ENCODE measurements at regions not wholly inside any gene's neighbourhood (a gene's known extent, or its start where the extent isn't known, plus 50 kb on each side); places are given as distances from the start of the nearest gene placed in this dataset.

DNA sequence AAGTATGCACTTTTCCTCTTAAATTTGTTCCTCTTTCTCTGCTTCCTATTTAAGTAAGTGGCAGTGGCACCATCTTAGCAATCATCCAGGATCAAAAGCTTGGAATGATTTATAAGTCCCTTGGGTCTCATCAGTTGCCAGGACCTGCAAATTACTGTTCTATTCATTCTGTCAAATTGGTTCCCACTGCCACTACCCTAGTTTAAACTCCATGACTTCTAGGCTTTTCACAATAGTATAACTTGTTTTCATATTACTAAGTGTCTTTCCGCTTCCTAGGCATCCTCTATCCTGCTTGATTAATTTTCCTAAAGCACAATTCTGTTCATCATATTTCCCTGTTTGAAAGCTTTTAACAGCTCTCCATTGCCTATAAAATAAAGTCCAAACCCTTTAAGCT is 363.9 kb upstream of the MEF2C start:
- DNase-seq = no peak

DNA sequence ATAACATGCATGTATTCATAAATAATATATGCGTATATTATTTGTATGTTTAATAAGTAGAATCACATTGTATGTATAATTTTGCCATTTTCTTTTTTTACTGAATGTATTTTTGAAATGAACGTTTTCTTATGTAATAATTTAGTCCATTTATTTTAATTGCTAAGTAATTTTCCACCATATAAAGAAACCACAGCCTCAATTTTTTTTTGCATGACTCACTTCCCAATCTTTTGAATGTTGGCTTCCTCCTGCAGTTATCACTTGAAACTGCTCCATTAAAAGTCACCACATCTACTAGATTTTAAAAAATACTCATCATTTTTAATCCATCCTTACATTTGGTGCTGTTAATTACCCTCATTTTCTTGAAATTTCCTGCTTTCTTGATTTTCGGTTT is 363.3 kb upstream of the MEF2C start:
- DNase-seq = no peak

DNA sequence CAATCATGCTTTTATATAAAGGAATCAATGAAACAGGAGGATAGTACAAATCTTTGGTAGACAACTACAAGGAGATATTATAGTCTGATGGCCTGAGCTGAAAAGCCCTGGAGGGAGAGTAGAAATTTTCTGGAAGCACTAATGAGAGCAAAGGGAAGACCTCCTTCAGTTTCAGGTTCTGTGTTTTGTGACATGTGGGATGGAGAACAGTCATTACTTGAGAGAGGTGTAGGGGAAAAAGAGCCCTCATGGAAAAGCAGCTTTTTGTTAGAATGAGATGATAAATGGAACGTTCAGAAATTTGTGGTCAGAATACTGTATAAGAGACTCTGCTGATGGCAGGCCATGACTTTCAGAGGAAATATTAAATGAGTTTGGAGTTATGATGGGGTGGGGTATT is 360.6 kb upstream of the MEF2C start:
- no peak for DNase-seq

DNA sequence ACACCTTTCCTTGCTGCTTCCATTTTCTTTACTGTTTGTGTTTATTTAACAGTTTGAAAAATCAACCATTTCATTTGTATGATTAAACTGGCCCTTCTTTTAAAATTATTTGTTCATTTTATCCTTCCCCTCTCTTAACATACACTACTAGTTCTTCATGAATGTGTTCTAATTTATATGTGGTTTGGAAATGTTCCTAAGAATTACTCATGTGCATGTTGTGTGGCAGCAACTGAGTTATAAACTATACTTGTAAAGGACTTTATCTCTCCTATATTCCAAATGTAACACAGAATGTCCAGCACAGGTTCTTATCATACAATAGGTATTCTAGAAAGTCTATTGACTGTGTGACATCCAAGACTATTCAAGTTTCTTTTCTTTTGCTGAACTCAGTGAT is 358.2 kb upstream of the MEF2C start:
- DNase-seq = no peak

DNA sequence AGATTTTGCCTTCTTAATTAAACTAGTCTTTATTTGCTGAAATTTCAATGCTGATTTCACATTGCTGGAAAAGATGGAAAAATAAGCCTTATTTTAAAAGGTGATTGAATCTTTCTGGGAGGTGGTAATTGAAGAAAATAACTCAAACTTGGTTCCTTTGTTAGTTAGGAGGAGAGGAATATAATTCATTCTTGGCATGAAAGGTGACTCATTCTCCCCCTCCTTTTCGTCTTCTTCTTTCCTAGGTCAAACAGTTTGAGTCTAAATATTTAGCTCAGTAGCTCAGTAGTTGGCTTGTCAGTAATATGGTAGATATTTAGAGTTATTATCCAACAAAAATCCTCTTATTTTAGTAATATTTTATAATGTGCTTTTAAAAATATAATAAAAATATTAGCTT is 353.9 kb upstream of the MEF2C start:
- DNase-seq = no peak

DNA sequence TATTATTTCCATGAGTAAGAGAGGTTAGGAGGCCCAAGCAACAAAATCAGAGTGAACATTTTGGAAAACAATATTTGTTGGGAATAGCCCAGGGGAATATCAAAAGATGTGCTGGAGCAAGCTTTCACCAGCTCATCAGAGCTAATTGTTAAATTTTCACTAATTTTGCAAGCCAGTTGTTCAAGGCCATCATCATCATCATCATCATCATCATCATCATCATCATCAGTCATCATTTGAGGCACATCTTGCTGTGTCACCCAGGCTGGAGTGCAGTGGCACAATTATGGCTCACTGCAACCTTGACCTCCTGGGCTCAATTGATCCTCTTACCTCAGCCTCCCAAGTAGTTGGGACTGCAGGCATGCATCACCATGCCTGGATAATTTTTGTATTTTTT is 350.5 kb upstream of the MEF2C start:
- no peak for DNase-seq

DNA sequence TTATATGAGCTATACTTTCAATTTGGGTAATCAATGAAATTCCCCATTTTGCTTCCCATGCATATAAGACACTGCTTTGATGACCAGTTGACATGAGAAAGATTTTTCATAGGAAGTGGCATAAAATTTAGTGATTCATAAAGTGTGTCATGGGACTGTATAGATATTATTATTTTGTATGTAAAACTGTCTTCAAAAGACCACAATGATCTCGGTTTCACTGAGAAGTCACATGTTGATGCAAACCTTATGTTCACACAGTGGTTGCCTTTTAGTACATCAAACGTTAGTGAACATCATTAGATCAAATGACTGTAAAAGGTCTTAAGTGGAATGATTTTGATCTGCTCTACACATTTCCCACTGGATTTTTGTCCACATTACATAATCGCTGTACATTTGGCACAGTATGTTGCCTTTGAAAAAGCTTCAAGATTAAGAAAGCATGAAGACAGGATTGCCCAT is 349.2 kb upstream of the MEF2C start:
- no peak for DNase-seq

DNA sequence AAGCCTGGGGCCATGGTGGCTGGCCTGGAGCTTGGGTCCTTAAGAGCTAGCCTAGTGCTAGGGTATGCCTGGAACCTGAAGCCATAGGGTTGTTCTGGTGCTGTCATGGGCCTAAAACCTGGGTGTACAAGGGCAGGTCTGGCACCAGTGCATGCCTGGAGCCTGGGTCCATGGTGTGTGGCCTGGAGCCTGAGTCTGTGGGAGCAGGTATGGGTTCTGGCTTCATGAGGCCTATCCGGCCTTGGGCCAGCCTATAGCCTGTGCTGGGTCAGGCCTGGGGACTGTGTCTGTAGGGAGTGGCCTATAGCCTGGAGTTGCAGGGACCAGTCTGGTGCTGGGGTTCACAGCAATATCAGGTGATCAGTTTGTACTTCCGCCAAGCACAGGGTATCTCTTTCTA is 347.2 kb upstream of the MEF2C start:
- DNase-seq = no peak

DNA sequence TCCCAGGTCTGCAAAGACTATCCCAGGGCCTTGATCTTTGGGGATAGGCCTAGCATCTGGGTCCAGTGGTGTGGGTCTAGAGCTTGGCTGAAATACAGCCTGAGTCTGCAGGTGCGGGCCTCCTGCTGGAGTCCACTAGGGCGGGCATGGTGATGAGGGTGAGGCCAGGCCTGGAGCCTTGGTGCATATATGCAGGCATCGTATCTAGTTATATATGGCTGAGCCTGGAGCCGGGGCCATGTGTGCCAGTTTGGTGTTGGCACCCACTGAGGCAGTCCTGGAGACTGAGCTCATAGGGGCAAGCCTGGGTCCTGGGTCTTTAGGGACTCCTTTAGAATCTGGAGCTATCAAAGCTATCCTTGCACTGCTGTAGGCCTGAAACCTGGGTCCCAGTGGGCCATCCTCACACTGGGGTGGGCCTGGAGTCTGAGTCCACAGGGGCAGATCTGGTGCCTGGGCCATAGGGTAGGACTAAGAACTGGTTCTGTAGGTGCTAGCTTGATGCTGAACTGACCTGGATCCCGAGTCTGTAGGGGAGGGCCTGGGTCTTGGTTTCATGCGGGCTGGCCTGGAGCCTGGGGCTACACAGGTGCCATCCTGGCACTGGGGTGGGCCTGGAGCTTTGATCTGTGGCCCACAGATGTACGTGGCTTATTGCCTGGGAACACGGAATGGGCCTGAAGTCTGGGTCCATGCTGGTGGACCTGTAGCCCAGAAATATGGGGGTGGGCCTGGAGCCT is 346.5 kb upstream of the MEF2C start:
- no peak for DNase-seq

DNA sequence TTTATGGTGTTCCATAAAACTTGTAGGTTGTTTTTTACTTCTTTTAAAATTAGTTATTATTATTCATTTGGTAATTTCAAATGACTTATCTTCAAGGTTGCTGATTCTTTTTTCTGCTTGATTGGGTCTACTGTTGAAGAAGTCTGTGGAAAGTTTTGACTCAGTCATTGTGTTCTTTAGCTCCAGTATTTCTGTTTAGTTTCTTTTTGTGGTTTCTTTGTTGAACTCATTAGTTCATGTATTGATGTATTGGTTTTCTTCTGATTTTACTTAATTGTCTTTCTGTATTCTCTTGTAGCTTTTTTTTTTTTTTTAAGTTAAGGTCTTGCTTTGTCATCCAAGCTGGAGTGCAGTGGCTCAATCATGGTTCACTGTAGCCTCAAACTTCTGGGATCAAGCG is 345.4 kb upstream of the MEF2C start:
- DNase-seq = no peak

DNA sequence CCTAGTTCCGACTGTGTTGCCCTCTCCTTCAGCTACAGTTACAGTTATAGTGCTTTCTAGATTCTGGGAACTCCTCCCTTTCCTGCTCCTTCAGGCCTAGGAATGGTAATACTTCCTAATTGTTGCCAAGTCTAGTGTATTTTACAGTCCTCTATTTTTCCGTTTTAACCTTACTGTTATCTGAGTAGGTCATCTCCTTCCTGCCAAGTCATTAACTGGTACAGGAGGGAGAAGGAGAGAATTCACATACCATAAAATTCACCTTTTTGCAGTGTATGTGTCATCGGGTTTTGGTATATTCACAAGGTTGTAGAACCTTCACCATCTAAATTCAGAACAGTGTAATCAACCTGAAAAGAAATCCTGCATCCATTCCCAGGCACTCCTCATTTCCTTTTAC is 335.4 kb upstream of the MEF2C start:
- DNase-seq = no peak

DNA sequence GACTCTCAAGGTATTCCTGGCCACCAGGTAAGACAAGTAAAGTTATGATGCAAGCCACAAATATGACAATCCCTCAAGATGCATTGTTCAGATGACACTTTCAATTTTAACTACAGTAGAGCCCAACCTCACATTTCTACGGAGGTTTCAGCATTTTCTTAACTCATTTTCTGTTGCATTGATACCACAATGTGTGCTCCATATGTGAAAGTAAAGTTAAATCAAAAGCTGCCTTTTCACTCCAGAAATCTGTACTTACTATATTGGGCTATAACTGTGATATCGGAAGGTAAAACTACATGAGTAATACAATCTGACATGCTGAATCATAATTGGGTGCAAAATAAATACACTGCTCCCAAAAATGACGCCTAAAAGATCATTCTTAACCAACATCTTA is 333.6 kb upstream of the MEF2C start:
- no peak for DNase-seq

DNA sequence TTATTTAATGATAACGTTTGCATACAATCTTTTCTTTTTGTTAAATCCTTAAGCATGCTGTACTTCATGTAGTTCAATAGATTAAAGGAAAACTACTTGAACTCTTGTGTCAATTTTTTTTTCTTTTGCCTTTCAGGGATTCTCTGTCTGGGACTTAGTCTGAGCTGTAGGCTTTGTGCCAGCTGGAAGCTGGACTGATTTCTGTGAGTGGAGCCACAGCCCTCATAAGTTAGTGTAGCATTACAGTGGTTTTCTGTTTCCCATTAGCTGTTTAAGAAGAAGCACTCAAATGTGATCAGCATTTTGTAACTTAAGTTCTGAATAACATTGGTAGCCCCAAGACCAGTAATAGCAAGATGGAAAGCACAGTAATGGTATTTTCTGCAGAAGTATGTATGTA is 330.6 kb upstream of the MEF2C start:
- DNase-seq = no peak

DNA sequence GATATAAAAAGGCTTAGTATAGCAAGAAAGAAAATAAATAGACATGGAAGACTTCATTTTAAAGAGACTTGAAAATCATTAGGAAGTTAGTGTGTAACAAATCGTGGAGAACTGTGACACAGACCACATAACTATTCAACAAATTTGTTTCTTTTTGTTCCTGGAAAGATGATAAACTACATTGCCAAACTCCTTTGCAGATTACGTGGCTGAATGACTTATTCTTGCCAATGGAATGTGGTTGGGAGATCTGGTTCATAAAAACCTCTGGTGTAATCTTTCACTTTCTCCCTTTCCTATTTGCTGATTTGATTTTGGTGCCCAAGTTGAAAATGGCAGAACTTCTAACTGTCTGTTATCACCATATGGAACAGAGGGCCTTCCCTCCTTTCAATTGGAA is 328.9 kb upstream of the MEF2C start:
- DNase-seq = no peak

DNA sequence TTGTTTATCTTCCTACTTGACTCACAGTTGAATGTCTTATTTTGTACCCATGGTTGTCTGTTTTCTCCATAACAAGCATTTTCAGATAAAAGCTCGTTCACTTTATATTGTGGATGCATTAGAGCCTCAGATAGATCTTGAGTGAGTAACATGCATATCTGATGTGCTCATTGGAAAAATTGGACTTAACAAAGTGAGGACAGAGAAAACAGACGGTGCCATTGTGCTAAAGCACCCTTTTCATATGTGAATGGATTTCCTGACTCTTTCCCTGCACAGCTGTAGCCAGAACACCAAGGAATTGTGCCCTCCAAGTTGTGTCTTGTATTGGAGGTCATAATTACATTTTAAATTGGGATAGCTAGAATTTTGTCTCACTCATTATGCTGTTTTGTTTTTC is 325.8 kb upstream of the MEF2C start:
- DNase-seq = no peak

DNA sequence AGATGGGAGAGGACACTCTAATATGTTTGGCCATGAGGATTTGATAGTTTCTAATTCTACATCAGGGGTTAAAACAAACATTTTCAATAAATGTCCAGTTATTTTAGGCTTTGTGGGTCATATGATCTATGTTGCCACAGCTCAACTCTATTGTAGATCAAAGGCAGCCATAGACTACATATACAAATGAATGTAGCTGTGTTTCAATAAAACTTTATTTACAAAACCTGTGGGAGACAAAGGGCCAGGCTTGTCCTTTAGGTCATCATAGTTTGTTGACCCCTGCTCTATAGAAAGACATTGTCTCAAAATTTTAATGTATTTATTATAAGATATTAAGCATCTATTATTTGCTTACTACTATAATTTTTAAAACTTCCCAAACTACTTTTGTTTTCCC is 325.4 kb upstream of the MEF2C start:
- no peak for DNase-seq

DNA sequence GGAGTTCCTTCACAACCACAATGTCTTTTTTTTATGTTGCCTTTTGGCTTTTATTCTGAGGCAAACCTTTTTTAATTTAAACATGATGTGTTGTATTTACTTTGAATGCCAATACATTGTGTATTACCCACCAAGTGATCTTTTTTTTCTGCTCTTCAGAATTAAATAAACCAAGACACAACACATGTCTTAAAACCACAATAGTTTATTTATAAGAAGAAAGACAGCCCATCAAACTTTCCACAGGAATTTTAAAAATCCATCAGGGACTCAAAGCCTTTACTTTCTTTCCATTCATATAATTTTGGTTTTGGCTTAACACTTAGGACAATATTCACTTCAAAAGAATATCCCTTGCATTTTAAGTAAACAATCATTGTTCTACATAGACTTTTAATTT is 321.8 kb upstream of the MEF2C start:
- no peak for DNase-seq

DNA sequence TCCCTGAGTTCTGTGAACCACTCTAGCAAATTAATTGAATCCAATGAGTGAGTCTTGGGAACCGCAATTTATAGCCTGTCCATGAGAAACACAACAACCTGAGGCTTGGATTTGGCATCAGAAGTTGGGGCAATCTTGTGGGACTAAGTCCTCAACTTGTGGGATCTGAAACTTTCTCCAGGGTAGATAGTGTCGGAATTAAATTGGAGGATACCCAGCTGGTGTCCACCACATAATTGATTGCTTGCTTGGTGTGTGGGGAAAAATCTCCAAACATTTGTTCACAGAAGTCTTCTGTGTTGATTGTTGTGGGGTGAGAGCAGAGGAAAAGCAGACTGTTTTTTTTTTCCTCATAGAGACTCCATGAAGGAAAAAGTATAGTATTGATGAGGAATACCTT is 320.6 kb upstream of the MEF2C start:
- DNase-seq = no peak

DNA sequence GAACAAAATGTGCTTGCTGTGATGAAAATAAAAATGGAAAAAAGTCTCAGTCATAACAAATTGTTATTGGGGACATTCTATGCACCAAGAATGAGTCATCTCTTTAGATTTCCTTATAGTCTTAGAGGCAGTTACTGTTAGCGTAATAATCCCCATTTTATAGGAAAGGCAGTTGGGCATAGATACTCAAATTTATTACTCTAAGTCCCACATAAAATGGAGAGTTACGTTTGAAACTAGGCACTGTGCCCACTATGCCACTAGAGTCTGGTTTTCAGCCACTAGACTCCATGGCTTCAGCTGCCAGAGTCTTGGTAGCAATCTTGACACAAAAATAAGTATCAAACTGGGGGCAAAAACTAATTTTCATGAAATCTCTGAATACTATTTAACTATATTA is 317.9 kb upstream of the MEF2C start:
- DNase-seq = no peak

DNA sequence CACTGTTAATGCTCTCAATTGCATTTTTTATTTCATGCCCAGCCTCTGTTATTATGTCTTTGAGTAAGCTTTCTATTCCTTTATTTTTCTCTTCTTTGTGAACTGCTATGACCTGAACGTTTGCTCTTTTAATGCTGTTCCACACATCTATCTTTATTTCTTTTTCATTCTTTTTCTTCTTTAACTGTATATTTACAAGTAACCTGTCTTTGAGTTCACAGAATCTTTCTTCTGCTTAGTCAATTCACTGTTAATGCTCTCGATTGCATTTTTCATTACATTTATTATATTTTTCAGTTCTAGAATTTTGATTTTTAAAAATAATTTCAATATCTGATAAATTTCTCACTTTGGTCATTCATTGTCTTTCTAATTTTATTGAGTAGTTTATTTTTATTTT is 316.3 kb upstream of the MEF2C start:
- DNase-seq = no peak

DNA sequence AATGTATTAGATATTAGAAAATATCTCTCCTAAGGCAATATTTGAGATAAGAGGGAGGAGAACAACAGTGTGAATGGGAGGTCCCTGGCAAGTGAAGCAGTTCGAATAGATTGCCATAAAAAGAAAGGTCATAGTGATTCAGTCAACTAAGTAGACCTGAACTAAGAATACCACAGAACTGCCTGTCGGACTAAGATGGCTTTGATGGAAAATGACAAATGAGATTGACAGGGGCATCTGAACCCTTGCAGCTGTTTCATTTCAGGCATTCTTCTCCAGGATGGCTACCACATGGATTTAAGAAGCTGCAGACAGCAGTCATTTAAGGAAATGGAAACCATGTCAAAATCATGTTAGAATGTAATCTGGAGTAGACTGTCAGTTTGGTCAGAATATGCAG is 308.4 kb upstream of the MEF2C start:
- no peak for DNase-seq

DNA sequence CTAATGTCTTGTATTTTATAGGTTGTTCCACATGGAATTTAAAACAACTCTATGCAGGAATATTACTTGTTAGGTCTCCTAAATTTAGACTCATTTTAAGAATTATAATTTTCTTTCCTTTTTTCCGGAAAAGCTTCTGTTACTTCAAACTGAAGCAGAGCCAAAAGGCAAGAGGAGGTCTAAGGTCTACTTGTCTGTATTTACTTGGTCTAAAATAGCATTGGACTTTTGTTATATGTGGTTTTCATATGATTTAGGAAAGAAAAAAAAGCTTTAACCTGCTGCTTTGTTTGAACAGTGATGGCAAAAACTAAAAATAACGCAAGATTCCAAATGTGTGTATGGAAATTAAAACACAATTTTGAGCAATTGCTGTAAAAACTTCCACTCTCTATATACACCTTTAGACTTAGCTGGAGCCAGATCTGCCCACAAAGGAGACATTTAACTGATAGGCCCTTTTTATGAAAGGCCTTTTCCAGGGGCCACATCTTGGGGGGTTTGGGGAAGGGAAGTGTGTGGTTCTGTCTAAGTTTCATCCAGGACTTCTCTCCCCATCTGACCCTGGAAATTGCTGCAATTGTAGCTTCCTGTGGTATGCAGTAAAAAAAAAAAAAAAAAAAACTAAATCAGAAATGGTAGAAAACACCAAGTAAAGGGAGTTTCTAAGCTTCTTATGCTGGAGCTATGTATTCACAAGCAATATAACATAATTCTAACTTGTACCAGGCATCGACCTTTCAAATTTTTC is 307.7 kb upstream of the MEF2C start:
- DNase-seq = no peak

DNA sequence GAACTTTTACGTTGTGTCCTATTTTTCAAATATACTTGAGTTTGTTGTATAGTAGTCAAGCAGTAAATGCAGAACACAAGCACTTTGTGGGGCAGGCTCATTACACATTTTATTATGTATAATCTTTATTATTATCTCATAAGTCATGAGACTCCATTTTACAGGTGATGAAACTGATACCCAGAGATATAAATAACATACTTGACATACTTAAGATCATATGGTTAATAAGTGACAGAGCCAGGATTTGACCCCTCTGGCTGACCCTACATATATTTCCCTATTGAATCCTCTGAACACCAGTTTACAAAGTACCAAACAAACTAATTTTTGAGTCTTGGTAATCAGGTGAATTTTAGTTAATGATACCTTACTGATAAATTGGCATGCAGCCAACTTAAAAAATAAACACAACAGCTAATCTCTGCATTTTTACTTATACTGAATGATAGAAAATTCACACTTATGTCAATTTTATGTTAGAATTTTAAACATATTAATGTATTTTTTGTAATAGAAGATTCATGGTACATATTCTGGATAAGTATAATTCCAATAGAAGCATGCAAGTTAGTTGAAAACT is 305.0 kb upstream of the MEF2C start:
- DNase-seq = no peak

DNA sequence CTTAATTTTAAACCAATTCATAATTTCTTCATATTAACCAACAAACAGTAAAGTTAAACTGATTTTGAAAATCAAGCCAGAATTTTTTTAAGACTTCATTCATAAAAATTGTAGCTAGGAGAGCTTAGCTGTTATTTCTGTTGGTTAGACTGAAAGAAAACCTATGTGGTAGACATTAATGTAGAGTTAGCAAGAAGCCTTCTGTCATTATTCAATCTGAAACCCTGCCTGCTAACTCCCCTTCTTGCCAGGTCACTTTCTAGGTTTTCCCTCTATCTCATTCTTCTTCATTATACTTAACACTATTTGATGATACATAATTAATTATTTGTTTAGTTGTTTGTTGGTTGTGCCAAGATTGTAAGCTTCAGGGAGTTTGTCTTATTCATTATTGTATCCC is 304.3 kb upstream of the MEF2C start:
- no peak for DNase-seq
